ENCODE measurements at regions not wholly inside any gene's neighbourhood (a gene's known extent, or its start where the extent isn't known, plus 50 kb on each side); places are given as distances from the start of the nearest gene placed in this dataset.
"Not testable (repeated sequence)": the region's sequence is repeated elsewhere in the genome, so short reads cannot be mapped to it uniquely, and the experiment has no call there.

GRCh38 chr10:78339251-78339650 lies 305.6 kb downstream of the RPS24 start:
- peaks cover 0 to 5% of the 10 kb centered on the region in 2 donors for H3K4me1 ChIP-seq (ENCODE audit: control insufficient read depth in 1 of 2, insufficient read depth in 2 of 2, low read length in 2 of 2)
- no peak overlapping the region for H3K9ac ChIP-seq (ENCODE audit: low read depth in 1 of 2, low read length in 2 of 2)
- no peaks in the 10 kb centered on the region for H3K9me3 ChIP-seq (ENCODE audit: control insufficient read depth in 1 of 2, low read length in 2 of 2)
- H3K36me3 ChIP-seq (ENCODE audit: control insufficient read depth in 1 of 2, insufficient read depth in 2 of 2, low read length in 2 of 2): no peaks in the 10 kb centered on the region
- H3K27me3 ChIP-seq (ENCODE audit: control insufficient read depth in 1 of 2, insufficient read depth in 2 of 2, low read length in 2 of 2): no peaks in the 10 kb centered on the region
- no peak overlapping the region for H3K27ac ChIP-seq (ENCODE audit: low read depth, low read length)
- no peak overlapping the region for H3K4me3 ChIP-seq (ENCODE audit: low read depth in 1 of 2, low read length in 2 of 2)

GRCh38 chr10:78341953-78342614 lies 308.4 kb downstream of the RPS24 start:
- Histone ChIP-seq H3K27ac (ENCODE audit: low read depth, low read length) (no peak overlapping the region), H3K27me3 (ENCODE audit: control insufficient read depth in 1 of 2, insufficient read depth in 2 of 2, low read length in 2 of 2) (no peaks in the 10 kb centered on the region), H3K4me3 (ENCODE audit: low read depth in 1 of 2, low read length in 2 of 2) (no peak overlapping the region), H3K36me3 (ENCODE audit: control insufficient read depth in 1 of 2, insufficient read depth in 2 of 2, low read length in 2 of 2) (no peaks in the 10 kb centered on the region), H3K9ac (ENCODE audit: low read depth in 1 of 2, low read length in 2 of 2) (no peak overlapping the region), H3K9me3 (ENCODE audit: control insufficient read depth in 1 of 2, low read length in 2 of 2) (no peaks in the 10 kb centered on the region), H3K4me1 (ENCODE audit: control insufficient read depth in 1 of 2, insufficient read depth in 2 of 2, low read length in 2 of 2) (no peaks in the 10 kb centered on the region)

GRCh38 chr10:78342827-78343653 lies 309.4 kb downstream of the RPS24 start:
- H3K27ac ChIP-seq (ENCODE audit: low read depth, low read length): no peak overlapping the region

GRCh38 chr10:78344257-78344656 lies 310.6 kb downstream of the RPS24 start:
- H3K4me1 ChIP-seq (ENCODE audit: control insufficient read depth in 1 of 2, insufficient read depth in 2 of 2, low read length in 2 of 2); H3K36me3 ChIP-seq (ENCODE audit: control insufficient read depth in 1 of 2, insufficient read depth in 2 of 2, low read length in 2 of 2); H3K9ac ChIP-seq (ENCODE audit: low read depth in 1 of 2, low read length in 2 of 2); H3K27ac ChIP-seq (ENCODE audit: low read depth, low read length); H3K4me3 ChIP-seq (ENCODE audit: low read depth in 1 of 2, low read length in 2 of 2); H3K9me3 ChIP-seq (ENCODE audit: control insufficient read depth in 1 of 2, low read length in 2 of 2); H3K27me3 ChIP-seq (ENCODE audit: control insufficient read depth in 1 of 2, insufficient read depth in 2 of 2, low read length in 2 of 2): not testable (repeated sequence)

More at GRCh38 chr10:78342827-78343653, 309.4 kb downstream of the RPS24 start:
- no peaks in the 10 kb centered on the region for H3K9me3 ChIP-seq (ENCODE audit: control insufficient read depth in 1 of 2, low read length in 2 of 2)
- H3K4me1 ChIP-seq (ENCODE audit: control insufficient read depth in 1 of 2, insufficient read depth in 2 of 2, low read length in 2 of 2): no peaks in the 10 kb centered on the region
- H3K27me3 ChIP-seq (ENCODE audit: control insufficient read depth in 1 of 2, insufficient read depth in 2 of 2, low read length in 2 of 2): no peaks in the 10 kb centered on the region
- no peaks in the 10 kb centered on the region for H3K36me3 ChIP-seq (ENCODE audit: control insufficient read depth in 1 of 2, insufficient read depth in 2 of 2, low read length in 2 of 2)
- H3K4me3 ChIP-seq (ENCODE audit: low read depth in 1 of 2, low read length in 2 of 2): no peak overlapping the region
- no peak overlapping the region for H3K9ac ChIP-seq (ENCODE audit: low read depth in 1 of 2, low read length in 2 of 2)

GRCh38 chr10:78345515-78345914 lies 311.9 kb downstream of the RPS24 start:
- not testable (repeated sequence) for H3K36me3 ChIP-seq (ENCODE audit: control insufficient read depth in 1 of 2, insufficient read depth in 2 of 2, low read length in 2 of 2); H3K27ac ChIP-seq (ENCODE audit: low read depth, low read length); H3K4me3 ChIP-seq (ENCODE audit: low read depth in 1 of 2, low read length in 2 of 2); H3K9ac ChIP-seq (ENCODE audit: low read depth in 1 of 2, low read length in 2 of 2); H3K4me1 ChIP-seq (ENCODE audit: control insufficient read depth in 1 of 2, insufficient read depth in 2 of 2, low read length in 2 of 2); H3K9me3 ChIP-seq (ENCODE audit: control insufficient read depth in 1 of 2, low read length in 2 of 2); H3K27me3 ChIP-seq (ENCODE audit: control insufficient read depth in 1 of 2, insufficient read depth in 2 of 2, low read length in 2 of 2)

GRCh38 chr10:78346721-78347120 lies 313.1 kb downstream of the RPS24 start:
- H3K4me3 ChIP-seq (ENCODE audit: low read depth in 1 of 2, low read length in 2 of 2): no peak overlapping the region
- H3K27me3 ChIP-seq (ENCODE audit: control insufficient read depth in 1 of 2, insufficient read depth in 2 of 2, low read length in 2 of 2): peaks cover 0 to 4% of the 10 kb centered on the region in 2 donors
- H3K9me3 ChIP-seq (ENCODE audit: control insufficient read depth in 1 of 2, low read length in 2 of 2): no peaks in the 10 kb centered on the region
- no peaks in the 10 kb centered on the region for H3K4me1 ChIP-seq (ENCODE audit: control insufficient read depth in 1 of 2, insufficient read depth in 2 of 2, low read length in 2 of 2)
- no peak overlapping the region for H3K27ac ChIP-seq (ENCODE audit: low read depth, low read length)
- H3K9ac ChIP-seq (ENCODE audit: low read depth in 1 of 2, low read length in 2 of 2): no peak overlapping the region
- no peaks in the 10 kb centered on the region for H3K36me3 ChIP-seq (ENCODE audit: control insufficient read depth in 1 of 2, insufficient read depth in 2 of 2, low read length in 2 of 2)

- no peaks in the 10 kb centered on the region for H3K4me1 ChIP-seq (ENCODE audit: control insufficient read depth in 1 of 2, insufficient read depth in 2 of 2, low read length in 2 of 2)
- no peak overlapping the region for H3K4me3 ChIP-seq (ENCODE audit: low read depth in 1 of 2, low read length in 2 of 2)
- no peaks in the 10 kb centered on the region for H3K9me3 ChIP-seq (ENCODE audit: control insufficient read depth in 1 of 2, low read length in 2 of 2)
- H3K9ac ChIP-seq (ENCODE audit: low read depth in 1 of 2, low read length in 2 of 2): no peak overlapping the region
- H3K27ac ChIP-seq (ENCODE audit: low read depth, low read length): no peak overlapping the region
- H3K27me3 ChIP-seq (ENCODE audit: control insufficient read depth in 1 of 2, insufficient read depth in 2 of 2, low read length in 2 of 2): peaks cover 0 to 4% of the 10 kb centered on the region in 2 donors
- H3K36me3 ChIP-seq (ENCODE audit: control insufficient read depth in 1 of 2, insufficient read depth in 2 of 2, low read length in 2 of 2): no peaks in the 10 kb centered on the region
Observed at GRCh38 chr10:78348411-78349164, 314.9 kb downstream of the RPS24 start.

- no peak overlapping the region for H3K27ac ChIP-seq (ENCODE audit: low read depth, low read length)
- H3K4me1 ChIP-seq (ENCODE audit: control insufficient read depth in 1 of 2, insufficient read depth in 2 of 2, low read length in 2 of 2): no peaks in the 10 kb centered on the region
- no peak overlapping the region for H3K4me3 ChIP-seq (ENCODE audit: low read depth in 1 of 2, low read length in 2 of 2)
- H3K27me3 ChIP-seq (ENCODE audit: control insufficient read depth in 1 of 2, insufficient read depth in 2 of 2, low read length in 2 of 2): peaks cover 0 to 4% of the 10 kb centered on the region in 2 donors
- H3K9ac ChIP-seq (ENCODE audit: low read depth in 1 of 2, low read length in 2 of 2): no peak overlapping the region
- no peaks in the 10 kb centered on the region for H3K36me3 ChIP-seq (ENCODE audit: control insufficient read depth in 1 of 2, insufficient read depth in 2 of 2, low read length in 2 of 2)
- H3K9me3 ChIP-seq (ENCODE audit: control insufficient read depth in 1 of 2, low read length in 2 of 2): no peaks in the 10 kb centered on the region
Observed at GRCh38 chr10:78349165-78349516, 315.5 kb downstream of the RPS24 start.

- H3K4me1 ChIP-seq (ENCODE audit: control insufficient read depth in 1 of 2, insufficient read depth in 2 of 2, low read length in 2 of 2): no peaks in the 10 kb centered on the region
- no peaks in the 10 kb centered on the region for H3K36me3 ChIP-seq (ENCODE audit: control insufficient read depth in 1 of 2, insufficient read depth in 2 of 2, low read length in 2 of 2)
- H3K27me3 ChIP-seq (ENCODE audit: control insufficient read depth in 1 of 2, insufficient read depth in 2 of 2, low read length in 2 of 2): peaks cover 0 to 4% of the 10 kb centered on the region in 2 donors
- H3K4me3 ChIP-seq (ENCODE audit: low read depth in 1 of 2, low read length in 2 of 2): no peak overlapping the region
- no peak overlapping the region for H3K9ac ChIP-seq (ENCODE audit: low read depth in 1 of 2, low read length in 2 of 2)
- H3K27ac ChIP-seq (ENCODE audit: low read depth, low read length): no peak overlapping the region
- H3K9me3 ChIP-seq (ENCODE audit: control insufficient read depth in 1 of 2, low read length in 2 of 2): no peaks in the 10 kb centered on the region
Observed at GRCh38 chr10:78349911-78350663, 316.4 kb downstream of the RPS24 start.
